SK-N-SH (cell line): ENCODE measurements at regions not wholly inside any gene's neighbourhood (a gene's known extent, or its start where the extent isn't known, plus 50 kb on each side); places are given as distances from the start of the nearest gene placed in this dataset.

Experiments used
- CTCF ChIA-PET: fragments of 300-600, 350-600 bp; formaldehyde crosslinking; extraction: SDS; loops from one replicate; lab custom pipeline; 2021; lab: Yijun Ruan, JAX
- POLR2A ChIA-PET: fragments of 350-600 bp; sonication (Branson Sonifier 250); formaldehyde crosslinking; extraction: SDS; loops from one replicate; lab custom pipeline; 2020; ENCODE audit warnings: antibody characterized with exemption, inconsistent platforms; lab: Yijun Ruan, JAX
- DNase-seq: peaks from one replicate; pipeline ENCODE4 v3.0.0; 2012
- H2AFZ ChIP-seq: fragments of 200-600 bp; sonication (generic); 2 replicates; pipeline ENCODE4 v1.8.1; 2016; ENCODE audit warnings: antibody characterized with exemption, mild to moderate bottlenecking, low read depth
- H3F3A ChIP-seq: fragments of 200-600 bp; sonication (generic); replicated peaks from 2 replicates; pipeline ENCODE3; 2016; ENCODE audit warnings: antibody characterized with exemption, mild to moderate bottlenecking; ENCODE audit not compliant: insufficient read depth
- H3K27ac ChIP-seq, 2 experiments: fragments of 200-500 bp in 1 of 2; fragments of 200-600 bp in 1 of 2; sonication (Bioruptor generic) in 1 of 2; sonication (generic), shearing (Covaris generic) in 1 of 2; 2 replicates each; pipeline versions ENCODE4 v1.5.1 to v1.6.1; 2014 to 2016; ENCODE audit warnings: low read depth in 2 of 2, inconsistent platforms in 1 of 2, low read length in 1 of 2, mild to moderate bottlenecking in 1 of 2, mixed read lengths in 1 of 2
- H3K27me3 ChIP-seq: fragments of 200-600 bp; sonication (generic), shearing (Covaris generic); 2 replicates; pipeline ENCODE4 v1.6.1; 2016; ENCODE audit warnings: mixed run types; ENCODE audit not compliant: insufficient read depth
- H3K36me3 ChIP-seq, 2 experiments: fragments of 200-500 bp in 1 of 2; fragments of 200-600 bp in 1 of 2; sonication (Bioruptor generic) in 1 of 2; sonication (generic) in 1 of 2; replicated peaks in 1 of 2; 2 replicates each; pipeline versions ENCODE3 to v1.5.1; 2014 to 2016; ENCODE audit warnings: low read length in 1 of 2, mild to moderate bottlenecking in 1 of 2; ENCODE audit not compliant: insufficient read depth in 2 of 2, control insufficient read depth in 1 of 2
- H3K4me1 ChIP-seq, 2 experiments: fragments of 200-500 bp in 1 of 2; fragments of 200-600 bp in 1 of 2; sonication (Bioruptor generic) in 1 of 2; sonication (generic), shearing (Covaris generic) in 1 of 2; 2 replicates each; pipeline versions ENCODE4 v1.5.1 to v1.6.1; 2014 to 2016; ENCODE audit warnings: low read depth in 1 of 2, low read length in 1 of 2, mixed run types in 1 of 2; ENCODE audit not compliant: insufficient read depth in 2 of 2, control insufficient read depth in 1 of 2
- H3K4me2 ChIP-seq: fragments of 200-600 bp; sonication (generic), shearing (Covaris generic); 2 replicates; pipeline ENCODE4 v1.6.1; 2017; ENCODE audit warnings: mixed run types
- H3K4me3 ChIP-seq, 2 experiments: fragments of 200-500 bp in 1 of 2; fragments of 200-600 bp in 1 of 2; sonication (Bioruptor generic) in 1 of 2; sonication (generic), shearing (Covaris generic) in 1 of 2; 2 replicates each; pipeline versions ENCODE4 v1.5.1 to v1.8.1; 2014 to 2016; ENCODE audit warnings: low read depth in 2 of 2, inconsistent platforms in 1 of 2, low read length in 1 of 2, mild to moderate bottlenecking in 1 of 2, mixed read lengths in 1 of 2, moderate library complexity in 1 of 2
- H3K79me2 ChIP-seq: fragments of 200-600 bp; sonication (generic); 2 replicates; pipeline ENCODE4 v1.8.1; 2017; ENCODE audit warnings: mild to moderate bottlenecking; ENCODE audit not compliant: insufficient read depth
- H3K9ac ChIP-seq: fragments of 200-600 bp; sonication (generic); 2 replicates; pipeline ENCODE4 v1.6.1; 2017; ENCODE audit warnings: mixed run types
- H3K9me2 ChIP-seq: fragments of 200-600 bp; sonication (generic); 2 replicates; pipeline ENCODE4 v1.6.1; 2017; ENCODE audit warnings: mixed run types
- H3K9me3 ChIP-seq: fragments of 200-600 bp; sonication (generic); 2 replicates; pipeline ENCODE4 v1.6.1; 2017; ENCODE audit warnings: mixed run types, mild to moderate bottlenecking, moderate library complexity
- H4K20me1 ChIP-seq: fragments of 200-600 bp; sonication (generic); 2 replicates; pipeline ENCODE4 v1.6.1; 2017; ENCODE audit warnings: mild to moderate bottlenecking, mixed run types; ENCODE audit not compliant: insufficient read depth
- CHD2 ChIP-seq: fragments of 150-350 bp; IDR thresholded peaks from 2 replicates; pipeline ENCODE4 v1.6.1; 2018; ENCODE audit warnings: low read length; ENCODE audit not compliant: partially characterized antibody
- EP300 ChIP-seq, 2 experiments: IDR thresholded peaks; 2 replicates each; pipeline versions ENCODE4 v1.4.0 to v1.6.1; 2012; ENCODE audit warnings: borderline replicate concordance in 1 of 2, low read depth in 1 of 2, low read length in 1 of 2
- EZH2phosphoT487 ChIP-seq: fragments of 200-600 bp; sonication (generic); IDR thresholded peaks from 2 replicates; pipeline ENCODE4 v1.6.1; 2017; ENCODE audit warnings: low read depth, mixed run types, mild to moderate bottlenecking, antibody characterized with exemption, moderate library complexity, borderline replicate concordance
- FOXJ3 ChIP-seq: sonication (generic); formaldehyde crosslinking; IDR thresholded peaks from 2 replicates; pipeline ENCODE4 v1.5.1; 2020; ENCODE audit warnings: mild to moderate bottlenecking, missing genetic modification reagents
- GABPA ChIP-seq: IDR thresholded peaks from 2 replicates; pipeline ENCODE4 v1.4.0; 2012; ENCODE audit warnings: low read depth, mild to moderate bottlenecking
- POLR2AphosphoS5 ChIP-seq: IDR thresholded peaks from 2 replicates; pipeline ENCODE4 v1.6.1; 2012; ENCODE audit warnings: low read depth, low read length
- RCOR1 ChIP-seq: fragments of 150-350 bp; IDR thresholded peaks from 2 replicates; pipeline ENCODE4 v1.6.1; 2017; ENCODE audit warnings: antibody characterized with exemption, low read length
- SMC3 ChIP-seq: IDR thresholded peaks from 2 replicates; pipeline ENCODE4 v1.6.1; 2012; ENCODE audit warnings: low read depth, low read length, improper control_type of control experiment
- TEAD4 ChIP-seq: IDR thresholded peaks from 2 replicates; pipeline ENCODE4 v1.4.0; 2012; ENCODE audit warnings: mild to moderate bottlenecking, borderline replicate concordance; ENCODE audit not compliant: insufficient read depth
- WGBS: methylation state at CpG from one replicate; pipeline ENCODE4 v1.1.6; 2017; ENCODE audit warnings: low lambda C conversion rate; 5-methylcytosine and 5-hydroxymethylcytosine counted together
- TF ChIP-seq, protein P1 (sequence below): fragments of 150-350 bp; IDR thresholded peaks from 2 replicates; pipeline ENCODE4 v1.6.1; 2017; ENCODE audit warnings: antibody characterized with exemption, low read length, low read depth, borderline replicate concordance
- TF ChIP-seq, protein P2 (sequence below): IDR thresholded peaks from 2 replicates; pipeline ENCODE4 v1.6.1; 2012; ENCODE audit warnings: mild to moderate bottlenecking, low read depth, low read length, moderate library complexity
- TF ChIP-seq, protein P3 (sequence below): fragments of 150-350 bp; IDR thresholded peaks from 2 replicates; pipeline ENCODE4 v1.6.1; 2016; ENCODE audit warnings: mild to moderate bottlenecking, low read depth, low read length
- TF ChIP-seq, protein P4 (sequence below): IDR thresholded peaks from 2 replicates; pipeline ENCODE4 v1.4.0; 2012; ENCODE audit warnings: low read depth, borderline replicate concordance
- TF ChIP-seq, protein P5 (sequence below): fragments of 200-600 bp; sonication (generic); IDR thresholded peaks from 2 replicates; pipeline ENCODE4 v1.6.1; 2017; ENCODE audit warnings: antibody characterized with exemption, mild to moderate bottlenecking, moderate library complexity
- TF ChIP-seq, protein P6 (sequence below): IDR thresholded peaks from 2 replicates; pipeline ENCODE4 v1.4.0; 2012; ENCODE audit warnings: low read depth, borderline replicate concordance

DNA sequence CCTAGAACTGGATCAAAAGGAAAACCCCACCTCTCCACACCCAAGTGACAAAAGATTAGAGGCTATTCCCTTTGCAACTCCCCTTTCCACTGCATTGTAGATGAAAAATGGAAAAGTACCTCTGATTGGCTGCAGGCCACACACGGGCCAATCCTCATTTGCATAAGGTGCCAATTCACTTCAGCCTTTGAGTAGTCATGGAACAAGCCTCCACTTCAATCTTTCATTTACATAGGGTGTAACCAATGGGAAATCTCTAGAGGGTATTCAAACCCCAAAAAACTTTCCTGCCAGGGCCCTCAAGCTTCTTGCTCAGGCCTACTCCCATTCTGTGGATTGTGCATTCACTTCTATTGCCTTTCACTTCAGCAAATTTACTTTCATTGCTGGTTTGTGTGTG is 122.3 kb upstream of the KCND3 start:
- H3K79me2 ChIP-seq = no peaks in the 10 kb centered on the region
- POLR2A ChIA-PET = no interaction called here
- no peak for DNase-seq

DNA sequence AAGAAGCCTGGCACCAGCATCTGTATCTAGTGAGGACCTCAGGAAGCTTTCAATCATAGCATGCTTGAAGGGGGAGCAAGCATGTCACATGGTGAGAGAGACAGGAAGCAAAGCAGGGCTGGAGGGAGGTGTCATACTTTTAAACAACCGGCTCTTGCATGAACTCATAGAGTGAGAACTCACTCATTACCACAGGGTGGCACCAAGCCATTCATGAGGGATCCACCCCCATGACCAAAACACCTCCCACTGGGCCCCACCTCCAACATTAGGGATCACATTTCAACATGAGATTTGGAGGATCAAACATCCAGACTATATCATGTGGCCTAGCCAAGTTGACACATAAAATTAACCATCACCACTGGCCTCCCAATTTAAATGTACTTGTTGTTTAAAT is 125.1 kb upstream of the KCND3 start:
- Histone ChIP-seq H2AFZ (no peak overlapping the region), H3K79me2 (no peaks in the 10 kb centered on the region), H3K4me2 (no peak overlapping the region), H3K27me3 (no peaks in the 10 kb centered on the region), H3F3A (no peaks in the 10 kb centered on the region), H3K4me3 (no peak overlapping the region), H3K36me3 (no peaks in the 10 kb centered on the region), H3K9ac (no peak overlapping the region), H3K27ac (no peak overlapping the region), H3K9me3 (no peaks in the 10 kb centered on the region), H3K4me1 (no peaks in the 10 kb centered on the region), H4K20me1 (no peaks in the 10 kb centered on the region), H3K9me2 (no peaks in the 10 kb centered on the region)
- POLR2A ChIA-PET = no interaction called here
- WGBS = 0% methylated on average over 1 of the region's 1 CpG
- DNase-seq = no peak
- CTCF ChIA-PET = no interaction called here
- TF ChIP-seq TEAD4 (no peak), FOXJ3 (no peak)
- TF ChIP-seq, protein P1, sequence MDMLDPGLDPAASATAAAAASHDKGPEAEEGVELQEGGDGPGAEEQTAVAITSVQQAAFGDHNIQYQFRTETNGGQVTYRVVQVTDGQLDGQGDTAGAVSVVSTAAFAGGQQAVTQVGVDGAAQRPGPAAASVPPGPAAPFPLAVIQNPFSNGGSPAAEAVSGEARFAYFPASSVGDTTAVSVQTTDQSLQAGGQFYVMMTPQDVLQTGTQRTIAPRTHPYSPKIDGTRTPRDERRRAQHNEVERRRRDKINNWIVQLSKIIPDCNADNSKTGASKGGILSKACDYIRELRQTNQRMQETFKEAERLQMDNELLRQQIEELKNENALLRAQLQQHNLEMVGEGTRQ = no peak
- TF ChIP-seq, protein P2, sequence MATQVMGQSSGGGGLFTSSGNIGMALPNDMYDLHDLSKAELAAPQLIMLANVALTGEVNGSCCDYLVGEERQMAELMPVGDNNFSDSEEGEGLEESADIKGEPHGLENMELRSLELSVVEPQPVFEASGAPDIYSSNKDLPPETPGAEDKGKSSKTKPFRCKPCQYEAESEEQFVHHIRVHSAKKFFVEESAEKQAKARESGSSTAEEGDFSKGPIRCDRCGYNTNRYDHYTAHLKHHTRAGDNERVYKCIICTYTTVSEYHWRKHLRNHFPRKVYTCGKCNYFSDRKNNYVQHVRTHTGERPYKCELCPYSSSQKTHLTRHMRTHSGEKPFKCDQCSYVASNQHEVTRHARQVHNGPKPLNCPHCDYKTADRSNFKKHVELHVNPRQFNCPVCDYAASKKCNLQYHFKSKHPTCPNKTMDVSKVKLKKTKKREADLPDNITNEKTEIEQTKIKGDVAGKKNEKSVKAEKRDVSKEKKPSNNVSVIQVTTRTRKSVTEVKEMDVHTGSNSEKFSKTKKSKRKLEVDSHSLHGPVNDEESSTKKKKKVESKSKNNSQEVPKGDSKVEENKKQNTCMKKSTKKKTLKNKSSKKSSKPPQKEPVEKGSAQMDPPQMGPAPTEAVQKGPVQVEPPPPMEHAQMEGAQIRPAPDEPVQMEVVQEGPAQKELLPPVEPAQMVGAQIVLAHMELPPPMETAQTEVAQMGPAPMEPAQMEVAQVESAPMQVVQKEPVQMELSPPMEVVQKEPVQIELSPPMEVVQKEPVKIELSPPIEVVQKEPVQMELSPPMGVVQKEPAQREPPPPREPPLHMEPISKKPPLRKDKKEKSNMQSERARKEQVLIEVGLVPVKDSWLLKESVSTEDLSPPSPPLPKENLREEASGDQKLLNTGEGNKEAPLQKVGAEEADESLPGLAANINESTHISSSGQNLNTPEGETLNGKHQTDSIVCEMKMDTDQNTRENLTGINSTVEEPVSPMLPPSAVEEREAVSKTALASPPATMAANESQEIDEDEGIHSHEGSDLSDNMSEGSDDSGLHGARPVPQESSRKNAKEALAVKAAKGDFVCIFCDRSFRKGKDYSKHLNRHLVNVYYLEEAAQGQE = no peak
- TF ChIP-seq, protein P3, sequence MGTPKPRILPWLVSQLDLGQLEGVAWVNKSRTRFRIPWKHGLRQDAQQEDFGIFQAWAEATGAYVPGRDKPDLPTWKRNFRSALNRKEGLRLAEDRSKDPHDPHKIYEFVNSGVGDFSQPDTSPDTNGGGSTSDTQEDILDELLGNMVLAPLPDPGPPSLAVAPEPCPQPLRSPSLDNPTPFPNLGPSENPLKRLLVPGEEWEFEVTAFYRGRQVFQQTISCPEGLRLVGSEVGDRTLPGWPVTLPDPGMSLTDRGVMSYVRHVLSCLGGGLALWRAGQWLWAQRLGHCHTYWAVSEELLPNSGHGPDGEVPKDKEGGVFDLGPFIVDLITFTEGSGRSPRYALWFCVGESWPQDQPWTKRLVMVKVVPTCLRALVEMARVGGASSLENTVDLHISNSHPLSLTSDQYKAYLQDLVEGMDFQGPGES = no peak
- TF ChIP-seq, protein P4, sequence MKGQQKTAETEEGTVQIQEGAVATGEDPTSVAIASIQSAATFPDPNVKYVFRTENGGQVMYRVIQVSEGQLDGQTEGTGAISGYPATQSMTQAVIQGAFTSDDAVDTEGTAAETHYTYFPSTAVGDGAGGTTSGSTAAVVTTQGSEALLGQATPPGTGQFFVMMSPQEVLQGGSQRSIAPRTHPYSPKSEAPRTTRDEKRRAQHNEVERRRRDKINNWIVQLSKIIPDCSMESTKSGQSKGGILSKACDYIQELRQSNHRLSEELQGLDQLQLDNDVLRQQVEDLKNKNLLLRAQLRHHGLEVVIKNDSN = no peak

More for the DNA sequence above, 122.3 kb upstream of the KCND3 start:
- H3F3A ChIP-seq = no peaks in the 10 kb centered on the region
- H3K4me3 ChIP-seq = no peak overlapping the region
- H3K4me2 ChIP-seq = no peak overlapping the region
- no peaks in the 10 kb centered on the region for H3K9me3 ChIP-seq
- H3K4me1 ChIP-seq = no peaks in the 10 kb centered on the region
- no peak overlapping the region for H2AFZ ChIP-seq
- H3K9ac ChIP-seq = no peak overlapping the region
- no peak overlapping the region for H3K27ac ChIP-seq
- H3K36me3 ChIP-seq = no peaks in the 10 kb centered on the region
- H3K27me3 ChIP-seq = no peaks in the 10 kb centered on the region
- no peaks in the 10 kb centered on the region for H4K20me1 ChIP-seq
- H3K9me2 ChIP-seq = no peaks in the 10 kb centered on the region
- no peak for TF ChIP-seq RCOR1
- no peak for TF ChIP-seq EP300 (IDR thresholded peaks at IDR 0.05; ENCODE audit: borderline replicate concordance in 1 of 2, low read depth in 1 of 2, low read length in 1 of 2)
- TF ChIP-seq POLR2AphosphoS5 = no peak
- no peak for TF ChIP-seq EZH2phosphoT487
- no peak for TF ChIP-seq GABPA
- TF ChIP-seq, protein P5, sequence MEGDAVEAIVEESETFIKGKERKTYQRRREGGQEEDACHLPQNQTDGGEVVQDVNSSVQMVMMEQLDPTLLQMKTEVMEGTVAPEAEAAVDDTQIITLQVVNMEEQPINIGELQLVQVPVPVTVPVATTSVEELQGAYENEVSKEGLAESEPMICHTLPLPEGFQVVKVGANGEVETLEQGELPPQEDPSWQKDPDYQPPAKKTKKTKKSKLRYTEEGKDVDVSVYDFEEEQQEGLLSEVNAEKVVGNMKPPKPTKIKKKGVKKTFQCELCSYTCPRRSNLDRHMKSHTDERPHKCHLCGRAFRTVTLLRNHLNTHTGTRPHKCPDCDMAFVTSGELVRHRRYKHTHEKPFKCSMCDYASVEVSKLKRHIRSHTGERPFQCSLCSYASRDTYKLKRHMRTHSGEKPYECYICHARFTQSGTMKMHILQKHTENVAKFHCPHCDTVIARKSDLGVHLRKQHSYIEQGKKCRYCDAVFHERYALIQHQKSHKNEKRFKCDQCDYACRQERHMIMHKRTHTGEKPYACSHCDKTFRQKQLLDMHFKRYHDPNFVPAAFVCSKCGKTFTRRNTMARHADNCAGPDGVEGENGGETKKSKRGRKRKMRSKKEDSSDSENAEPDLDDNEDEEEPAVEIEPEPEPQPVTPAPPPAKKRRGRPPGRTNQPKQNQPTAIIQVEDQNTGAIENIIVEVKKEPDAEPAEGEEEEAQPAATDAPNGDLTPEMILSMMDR = no peak
- TF ChIP-seq, protein P6, sequence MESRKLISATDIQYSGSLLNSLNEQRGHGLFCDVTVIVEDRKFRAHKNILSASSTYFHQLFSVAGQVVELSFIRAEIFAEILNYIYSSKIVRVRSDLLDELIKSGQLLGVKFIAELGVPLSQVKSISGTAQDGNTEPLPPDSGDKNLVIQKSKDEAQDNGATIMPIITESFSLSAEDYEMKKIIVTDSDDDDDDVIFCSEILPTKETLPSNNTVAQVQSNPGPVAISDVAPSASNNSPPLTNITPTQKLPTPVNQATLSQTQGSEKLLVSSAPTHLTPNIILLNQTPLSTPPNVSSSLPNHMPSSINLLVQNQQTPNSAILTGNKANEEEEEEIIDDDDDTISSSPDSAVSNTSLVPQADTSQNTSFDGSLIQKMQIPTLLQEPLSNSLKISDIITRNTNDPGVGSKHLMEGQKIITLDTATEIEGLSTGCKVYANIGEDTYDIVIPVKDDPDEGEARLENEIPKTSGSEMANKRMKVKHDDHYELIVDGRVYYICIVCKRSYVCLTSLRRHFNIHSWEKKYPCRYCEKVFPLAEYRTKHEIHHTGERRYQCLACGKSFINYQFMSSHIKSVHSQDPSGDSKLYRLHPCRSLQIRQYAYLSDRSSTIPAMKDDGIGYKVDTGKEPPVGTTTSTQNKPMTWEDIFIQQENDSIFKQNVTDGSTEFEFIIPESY = no peak
- TF ChIP-seq, protein P4 = no peak
- no peak for TF ChIP-seq SMC3
- TF ChIP-seq CHD2 = no peak
- 0% methylated on average over 1 of the region's 1 CpG for WGBS
- CTCF ChIA-PET = interaction anchor here (1.5 kb wide), 1 partner anchor 13 kb away, joined by 3 read pairs; no protein-coding TSS in a partner anchor
